Natural killer cell (primary cell): ENCODE measurements at regions not wholly inside any gene's neighbourhood (a gene's known extent, or its start where the extent isn't known, plus 50 kb on each side); places are given as distances from the start of the nearest gene placed in this dataset.
"Not testable (repeated sequence)": the region's sequence is repeated elsewhere in the genome, so short reads cannot be mapped to it uniquely, and the experiment has no call there.

ENCODE experiments used
- ATAC-seq, 3 donors: fragments of 150-1000 bp in 2 of 3; fragments of 200-7000 bp in 1 of 3; cut with Tn5 transposase; 1 replicate in 1 of 3; 2 replicates in 2 of 3; pipeline ENCODE4 v1.10.0; 2021; ENCODE audit warnings: mild to moderate bottlenecking in 2 of 3, moderate library complexity in 2 of 3
- DNase-seq, 2 donors: peaks; one replicate each; pipeline versions ENCODE4 v3.0.0 to v3.0.0-alpha.2; 2013 to 2021; ENCODE audit warnings: mixed read lengths in 1 of 2
- H3K27ac ChIP-seq: one replicate; pipeline ENCODE4 v1.5.1; 2013; ENCODE audit warnings: mild to moderate bottlenecking, low read length
- H3K27me3 ChIP-seq: one replicate; pipeline ENCODE4 v1.6.1; 2013; ENCODE audit warnings: low read length; ENCODE audit not compliant: control insufficient read depth, insufficient read depth
- H3K36me3 ChIP-seq: one replicate; pipeline ENCODE4 v1.6.1; 2013; ENCODE audit warnings: low read length; ENCODE audit not compliant: control insufficient read depth, insufficient read depth
- H3K4me1 ChIP-seq: one replicate; pipeline ENCODE4 v1.6.1; 2013; ENCODE audit warnings: low read length; ENCODE audit not compliant: control insufficient read depth, insufficient read depth
- H3K4me3 ChIP-seq: one replicate; pipeline ENCODE4 v1.5.1; 2013; ENCODE audit warnings: low read length
- H3K9me3 ChIP-seq: one replicate; pipeline ENCODE4 v1.6.1; 2013; ENCODE audit warnings: low read length; ENCODE audit not compliant: control insufficient read depth, insufficient read depth
- H3K27ac Mint-ChIP-seq, 2 donors: one replicate each; pipeline ENCODE4 v1.8.0; 2022; ENCODE audit warnings: mild to moderate bottlenecking in 2 of 2, mixed read lengths in 2 of 2, moderate library complexity in 1 of 2
- H3K27me3 Mint-ChIP-seq, 2 donors: one replicate each; pipeline ENCODE4 v1.8.0; 2022; ENCODE audit warnings: low read depth in 2 of 2, mixed read lengths in 2 of 2
- H3K36me3 Mint-ChIP-seq: one replicate; pipeline ENCODE4 v1.8.0; 2022; ENCODE audit warnings: mixed read lengths
- H3K4me1 Mint-ChIP-seq, 2 donors: one replicate each; pipeline ENCODE4 v1.8.0; 2022; ENCODE audit warnings: mixed read lengths in 2 of 2
- H3K4me3 Mint-ChIP-seq: one replicate; pipeline ENCODE4 v1.8.0; 2022; ENCODE audit warnings: mild to moderate bottlenecking, moderate library complexity, mixed read lengths
- H3K9me3 Mint-ChIP-seq, 2 donors: one replicate each; pipeline ENCODE4 v1.8.0; 2022; ENCODE audit warnings: mixed read lengths in 2 of 2
- CTCF ChIP-seq: fragments of 200-600 bp; IDR thresholded peaks from one replicate; pipeline ENCODE4 v1.8.0; 2022; ENCODE audit warnings: antibody characterized with exemption
- WGBS: methylation state at CpG from one replicate; pipeline ENCODE4 v1.1.7; 2013; ENCODE audit warnings: missing lambda C conversion rate; ENCODE audit not compliant: insufficient coverage; 5-methylcytosine and 5-hydroxymethylcytosine counted together
- intact Hi-C: fragments of 100-400 bp; cut with micrococcal nuclease; formaldehyde crosslinking; loops from one replicate; pipeline ENCODE4 v1.14.2; 2022

GRCh38 chr11:21653951-21654421, 538.9 kb upstream of the ANO5 start:
- TF ChIP-seq CTCF = no peak
- no peak for ATAC-seq
- H3K27ac Mint-ChIP-seq = no peak overlapping the region
- H3K36me3 Mint-ChIP-seq = no peaks in the 10 kb centered on the region
- no peaks in the 10 kb centered on the region for H3K9me3 ChIP-seq
- H3K27me3 ChIP-seq = no peaks in the 10 kb centered on the region
- H3K27ac ChIP-seq = no peak overlapping the region
- intact Hi-C loops = no loop called here
- no peaks in the 10 kb centered on the region for H3K27me3 Mint-ChIP-seq
- H3K4me1 ChIP-seq = no peaks in the 10 kb centered on the region
- no peak overlapping the region for H3K4me3 Mint-ChIP-seq
- no peak overlapping the region for H3K4me3 ChIP-seq
- H3K9me3 Mint-ChIP-seq = peaks cover 8 to 12% of the 10 kb centered on the region in 2 donors
- WGBS = 73% methylated on average over 5 of the region's 5 CpGs
- DNase-seq = no peak
- no peaks in the 10 kb centered on the region for H3K4me1 Mint-ChIP-seq
- H3K36me3 ChIP-seq = no peaks in the 10 kb centered on the region

GRCh38 chr11:21656065-21656464, 536.8 kb upstream of the ANO5 start:
- H3K36me3 Mint-ChIP-seq = no peaks in the 10 kb centered on the region
- TF ChIP-seq CTCF = no peak
- no peak overlapping the region for H3K27ac Mint-ChIP-seq
- Histone ChIP-seq H3K27me3 (no peaks in the 10 kb centered on the region), H3K36me3 (no peaks in the 10 kb centered on the region), H3K27ac (no peak overlapping the region), H3K4me3 (no peak overlapping the region), H3K9me3 (no peaks in the 10 kb centered on the region), H3K4me1 (no peaks in the 10 kb centered on the region)
- H3K4me1 Mint-ChIP-seq = no peaks in the 10 kb centered on the region
- ATAC-seq (no peak), DNase-seq (no peak)
- peaks cover 8 to 12% of the 10 kb centered on the region in 2 donors for H3K9me3 Mint-ChIP-seq
- intact Hi-C loops = no loop called here
- no peak overlapping the region for H3K4me3 Mint-ChIP-seq
- no peaks in the 10 kb centered on the region for H3K27me3 Mint-ChIP-seq
- WGBS = 83% methylated on average over 4 of the region's 4 CpGs

GRCh38 chr11:21658654-21659193, 534.2 kb upstream of the ANO5 start:
- WGBS = 57% methylated on average over 2 of the region's 4 CpGs
- no peak overlapping the region for H3K27ac Mint-ChIP-seq
- H3K9me3 Mint-ChIP-seq = peaks cover 10 to 20% of the 10 kb centered on the region in 2 donors
- Histone ChIP-seq H3K36me3 (no peaks in the 10 kb centered on the region), H3K27ac (no peak overlapping the region), H3K27me3 (no peaks in the 10 kb centered on the region), H3K4me3 (no peak overlapping the region), H3K4me1 (no peaks in the 10 kb centered on the region), H3K9me3 (no peaks in the 10 kb centered on the region)
- H3K4me3 Mint-ChIP-seq = no peak overlapping the region
- no peak for ATAC-seq
- no peak for DNase-seq
- intact Hi-C loops = no loop called here
- H3K4me1 Mint-ChIP-seq = no peaks in the 10 kb centered on the region
- no peaks in the 10 kb centered on the region for H3K36me3 Mint-ChIP-seq
- TF ChIP-seq CTCF = no peak
- H3K27me3 Mint-ChIP-seq = no peaks in the 10 kb centered on the region

GRCh38 chr11:21659377-21659776, 533.5 kb upstream of the ANO5 start:
- H3K4me3 ChIP-seq, H3K27me3 Mint-ChIP-seq, H3K36me3 Mint-ChIP-seq, ATAC-seq, H3K4me1 ChIP-seq, H3K4me1 Mint-ChIP-seq, H3K27me3 ChIP-seq, intact Hi-C loops, DNase-seq, H3K27ac ChIP-seq, H3K4me3 Mint-ChIP-seq, H3K27ac Mint-ChIP-seq, H3K9me3 ChIP-seq, H3K36me3 ChIP-seq: not testable (repeated sequence)
- no CpG with 5 or more reads among the region's 2 CpGs for WGBS
- peaks cover 13 to 20% of the 10 kb centered on the region in 2 donors for H3K9me3 Mint-ChIP-seq
